ENCODE measurements at regions not wholly inside any gene's neighbourhood (a gene's known extent, or its start where the extent isn't known, plus 50 kb on each side); places are given as distances from the start of the nearest gene placed in this dataset.

GRCh38 chr20:58154113-58154512 lies 74.3 kb downstream of the ANKRD60 start:
- no peak overlapping the region for H3K4me3 ChIP-seq
- ATAC-seq, result no peak
- no peak for DNase-seq
- intact Hi-C loops (cut with DNase I; ENCODE audit: low total_unique reads) (no loop called here), in situ Hi-C loops (cut with MboI; ENCODE audit: low sequenced_read_pairs in 4 of 4) (no loop called here)
- H3K4me1 ChIP-seq, result no peaks in the 10 kb centered on the region
- TF ChIP-seq CTCF (IDR thresholded peaks at IDR 0.05 in 4 of 5, conservative IDR thresholded peaks at IDR 0.05 in 1 of 5) (no peak), POLR2A (IDR thresholded peaks at IDR 0.05) (no peak)
- peaks cover 0 to 4% (median 2%) of the 10 kb centered on the region in 3 donors for H3K27me3 ChIP-seq
- no peaks in the 10 kb centered on the region for H3K9me3 ChIP-seq
- no peak overlapping the region for H3K27ac ChIP-seq
- H3K36me3 ChIP-seq, result no peaks in the 10 kb centered on the region

GRCh38 chr20:58153121-58153520 lies 75.3 kb downstream of the ANKRD60 start:
- ATAC-seq (no peak), DNase-seq (no peak)
- intact Hi-C loops (cut with DNase I; ENCODE audit: low total_unique reads), result no loop called here
- no peak for TF ChIP-seq CTCF (IDR thresholded peaks at IDR 0.05 in 4 of 5, conservative IDR thresholded peaks at IDR 0.05 in 1 of 5)
- TF ChIP-seq POLR2A (IDR thresholded peaks at IDR 0.05), result no peak
- Histone ChIP-seq H3K9me3 (no peaks in the 10 kb centered on the region), H3K27ac (no peak overlapping the region), H3K36me3 (no peaks in the 10 kb centered on the region), H3K4me1 (no peaks in the 10 kb centered on the region), H3K27me3 (peaks cover 0 to 5% (median 4%) of the 10 kb centered on the region in 3 donors), H3K4me3 (no peak overlapping the region)
- in situ Hi-C loops (cut with MboI; ENCODE audit: low sequenced_read_pairs in 4 of 4), result no loop called here

- H3K9me3 ChIP-seq, result no peaks in the 10 kb centered on the region
- no peak for DNase-seq
- TF ChIP-seq CTCF (IDR thresholded peaks at IDR 0.05 in 4 of 5, conservative IDR thresholded peaks at IDR 0.05 in 1 of 5), result no peak
- no peak for TF ChIP-seq POLR2A (IDR thresholded peaks at IDR 0.05)
- no peak overlapping the region for H3K27ac ChIP-seq
- ATAC-seq, result no peak
- peaks cover 0 to 10% (median 6%) of the 10 kb centered on the region in 3 donors for H3K27me3 ChIP-seq
- intact Hi-C loops (cut with DNase I; ENCODE audit: low total_unique reads), result no loop called here
- peaks cover 0 to 4% of the 10 kb centered on the region in 2 donors for H3K4me1 ChIP-seq
- H3K4me3 ChIP-seq, result no peak overlapping the region
- H3K36me3 ChIP-seq, result no peaks in the 10 kb centered on the region
- in situ Hi-C loops (cut with MboI; ENCODE audit: low sequenced_read_pairs in 4 of 4), result no loop called here
These were observed 77.7 kb downstream of the ANKRD60 start for GRCh38 chr20:58150772-58151171.

- no peak for DNase-seq
- in situ Hi-C loops (cut with MboI; ENCODE audit: low sequenced_read_pairs in 4 of 4), result no loop called here
- TF ChIP-seq POLR2A (IDR thresholded peaks at IDR 0.05), result no peak
- TF ChIP-seq CTCF (IDR thresholded peaks at IDR 0.05 in 4 of 5, conservative IDR thresholded peaks at IDR 0.05 in 1 of 5), result no peak
- no peaks in the 10 kb centered on the region for H3K9me3 ChIP-seq
- peaks cover 0 to 10% (median 6%) of the 10 kb centered on the region in 3 donors for H3K27me3 ChIP-seq
- no peaks in the 10 kb centered on the region for H3K36me3 ChIP-seq
- intact Hi-C loops (cut with DNase I; ENCODE audit: low total_unique reads), result no loop called here
- H3K4me3 ChIP-seq, result no peak overlapping the region
- H3K4me1 ChIP-seq, result peaks cover 0 to 7% of the 10 kb centered on the region in 2 donors
- no peak overlapping the region for H3K27ac ChIP-seq
- no peak for ATAC-seq
These were observed 78.9 kb downstream of the ANKRD60 start for GRCh38 chr20:58149437-58150091.

- Histone ChIP-seq H3K4me3 (no peak overlapping the region), H3K9me3 (no peaks in the 10 kb centered on the region), H3K27ac (no peak overlapping the region), H3K4me1 (peaks cover 0 to 7% of the 10 kb centered on the region in 2 donors), H3K27me3 (peaks cover 0 to 10% (median 6%) of the 10 kb centered on the region in 3 donors), H3K36me3 (no peaks in the 10 kb centered on the region)
- in situ Hi-C loops (cut with MboI; ENCODE audit: low sequenced_read_pairs in 4 of 4) (no loop called here), intact Hi-C loops (cut with DNase I; ENCODE audit: low total_unique reads) (no loop called here)
- ATAC-seq (no peak), DNase-seq (no peak)
- TF ChIP-seq CTCF (IDR thresholded peaks at IDR 0.05 in 4 of 5, conservative IDR thresholded peaks at IDR 0.05 in 1 of 5) (no peak), POLR2A (IDR thresholded peaks at IDR 0.05) (no peak)
These were observed 79.6 kb downstream of the ANKRD60 start for GRCh38 chr20:58148891-58149290.
